ENCODE measurements at regions not wholly inside any gene's neighbourhood (a gene's known extent, or its start where the extent isn't known, plus 50 kb on each side); places are given as distances from the start of the nearest gene placed in this dataset.

GRCh38 chr2:12871694-12872315 lies 155.1 kb downstream of the TRIB2 start:
- Histone ChIP-seq H3K27me3 (no peaks in the 10 kb centered on the region), H3K4me1 (no peaks in the 10 kb centered on the region), H3K36me3 (no peaks in the 10 kb centered on the region), H3K9me3 (no peaks in the 10 kb centered on the region), H3K4me3 (no peak overlapping the region), H3K27ac (no peak overlapping the region)
- WGBS, 2 donors: 80 to 94% methylated on average over 6 of the region's 6 CpGs
- TF ChIP-seq EP300 (IDR thresholded peaks at IDR 0.05) (no peak), POLR2A (IDR thresholded peaks at IDR 0.05) (no peak), CTCF (IDR thresholded peaks at IDR 0.05) (no peak)
- no peak for DNase-seq (ENCODE audit: low spot score in 2 of 2)

- TF ChIP-seq CTCF (IDR thresholded peaks at IDR 0.05): no peak
- no peak for TF ChIP-seq POLR2A (IDR thresholded peaks at IDR 0.05)
- no peak for TF ChIP-seq EP300 (IDR thresholded peaks at IDR 0.05)
- H3K27ac ChIP-seq: no peak overlapping the region
- H3K4me1 ChIP-seq: no peaks in the 10 kb centered on the region
- WGBS, 2 donors: 71 to 80% methylated on average over 2 of the region's 2 CpGs
- no peak overlapping the region for H3K4me3 ChIP-seq
- no peaks in the 10 kb centered on the region for H3K9me3 ChIP-seq
- no peaks in the 10 kb centered on the region for H3K27me3 ChIP-seq
- no peaks in the 10 kb centered on the region for H3K36me3 ChIP-seq
- no peak for DNase-seq (ENCODE audit: low spot score in 2 of 2)
Measured at GRCh38 chr2:12877761-12878160, 161.0 kb downstream of the TRIB2 start.

- TF ChIP-seq EP300 (IDR thresholded peaks at IDR 0.05) (no peak), CTCF (IDR thresholded peaks at IDR 0.05) (no peak), POLR2A (IDR thresholded peaks at IDR 0.05) (no peak)
- H3K36me3 ChIP-seq: no peaks in the 10 kb centered on the region
- no peaks in the 10 kb centered on the region for H3K9me3 ChIP-seq
- H3K27me3 ChIP-seq: no peaks in the 10 kb centered on the region
- H3K4me1 ChIP-seq: peaks cover 0 to 2% (median 0%) of the 10 kb centered on the region in 4 donors
- 64 to 66% methylated on average over 1 of the region's 1 CpG for WGBS, 2 donors
- no peak overlapping the region for H3K4me3 ChIP-seq
- no peak overlapping the region for H3K27ac ChIP-seq
- no peak for DNase-seq (ENCODE audit: low spot score in 2 of 2)
Measured at GRCh38 chr2:12879649-12880048, 162.9 kb downstream of the TRIB2 start.

GRCh38 chr2:12881952-12882351 lies 165.2 kb downstream of the TRIB2 start:
- TF ChIP-seq POLR2A (IDR thresholded peaks at IDR 0.05): no peak
- TF ChIP-seq CTCF (IDR thresholded peaks at IDR 0.05): no peak
- TF ChIP-seq EP300 (IDR thresholded peaks at IDR 0.05): no peak

GRCh38 chr2:12882393-12882792 lies 165.7 kb downstream of the TRIB2 start:
- 57% methylated on average over 2 of the region's 2 CpGs for WGBS, 2 donors
- Histone ChIP-seq H3K36me3 (no peaks in the 10 kb centered on the region), H3K27me3 (no peaks in the 10 kb centered on the region), H3K9me3 (no peaks in the 10 kb centered on the region), H3K4me1 (peaks cover 0 to 8% (median 0%) of the 10 kb centered on the region in 4 donors), H3K27ac (no peak overlapping the region), H3K4me3 (no peak overlapping the region)
- DNase-seq (ENCODE audit: low spot score in 2 of 2): no peak
- no peak for TF ChIP-seq EP300 (IDR thresholded peaks at IDR 0.05)
- TF ChIP-seq POLR2A (IDR thresholded peaks at IDR 0.05): no peak
- no peak for TF ChIP-seq CTCF (IDR thresholded peaks at IDR 0.05)

More at GRCh38 chr2:12881952-12882351, 165.2 kb downstream of the TRIB2 start:
- DNase-seq (ENCODE audit: low spot score in 2 of 2): no peak
- Histone ChIP-seq H3K27ac (no peak overlapping the region), H3K36me3 (no peaks in the 10 kb centered on the region), H3K4me1 (peaks cover 0 to 8% (median 0%) of the 10 kb centered on the region in 4 donors), H3K4me3 (no peak overlapping the region), H3K27me3 (no peaks in the 10 kb centered on the region), H3K9me3 (no peaks in the 10 kb centered on the region)
- 91 to 92% methylated on average over 7 of the region's 7 CpGs for WGBS, 2 donors

Data from tibial nerve (tissue), 4 donors.